ENCODE measurements at regions not wholly inside any gene's neighbourhood (a gene's known extent, or its start where the extent isn't known, plus 50 kb on each side); places are given as distances from the start of the nearest gene placed in this dataset.
"Not testable (repeated sequence)": the region's sequence is repeated elsewhere in the genome, so short reads cannot be mapped to it uniquely, and the experiment has no call there.

DNA sequence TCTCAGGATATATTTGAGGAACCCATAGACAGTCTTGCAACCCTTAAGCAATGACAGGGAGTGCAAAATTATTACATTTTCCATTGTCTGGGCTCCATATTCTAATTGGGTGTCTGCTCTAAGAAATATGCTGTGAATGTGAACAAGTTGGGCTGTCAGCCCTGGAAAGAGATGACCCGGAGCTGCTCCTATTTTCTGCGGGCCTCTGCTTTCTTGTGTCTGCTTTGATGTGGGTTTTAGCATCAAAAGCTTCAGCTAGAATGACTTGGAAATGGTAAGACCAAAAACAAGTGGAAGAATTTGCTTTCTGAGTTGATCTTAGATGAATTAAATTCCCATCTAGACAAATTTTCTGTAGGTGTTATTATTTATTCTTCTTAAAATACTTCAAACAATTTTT, 343.6 kb upstream of the IGFBP3 start:
- CTCF ChIA-PET = no interaction called here
- H3K27ac ChIP-seq (ENCODE audit: low read depth, low read length) = no peak overlapping the region
- H3K4me3 ChIP-seq (ENCODE audit: low read depth, low read length) = no peak overlapping the region
- H3K27me3 ChIP-seq (ENCODE audit: control insufficient read depth, insufficient read depth, low read length) = no peaks in the 10 kb centered on the region
- POLR2A ChIA-PET = no interaction called here
- no peak for DNase-seq (ENCODE audit: low read depth, low spot score)
- no peak for TF ChIP-seq CTCF (IDR thresholded peaks at IDR 0.05; ENCODE audit: low read depth, low read length)
- peaks cover 11% of the 10 kb centered on the region for H3K9me3 ChIP-seq (ENCODE audit: control insufficient read depth, insufficient read depth, low read length)

- H3K27ac ChIP-seq (ENCODE audit: low read depth, low read length); POLR2A ChIA-PET; CTCF ChIA-PET; H3K27me3 ChIP-seq (ENCODE audit: control insufficient read depth, insufficient read depth, low read length); H3K4me3 ChIP-seq (ENCODE audit: low read depth, low read length); DNase-seq (ENCODE audit: low read depth, low spot score): not testable (repeated sequence)
- peaks cover 11% of the 10 kb centered on the region for H3K9me3 ChIP-seq (ENCODE audit: control insufficient read depth, insufficient read depth, low read length)
These were observed 340.6 kb upstream of the IGFBP3 start for GRCh38 chr7:46261638-46262037.

GRCh38 chr7:46259947-46260346, 338.9 kb upstream of the IGFBP3 start:
- TF ChIP-seq CTCF (IDR thresholded peaks at IDR 0.05; ENCODE audit: low read depth, low read length) = no peak
- H3K4me3 ChIP-seq (ENCODE audit: low read depth, low read length) = no peak overlapping the region
- peaks cover 11% of the 10 kb centered on the region for H3K9me3 ChIP-seq (ENCODE audit: control insufficient read depth, insufficient read depth, low read length)
- no peaks in the 10 kb centered on the region for H3K27me3 ChIP-seq (ENCODE audit: control insufficient read depth, insufficient read depth, low read length)
- POLR2A ChIA-PET = no interaction called here
- no peak for DNase-seq (ENCODE audit: low read depth, low spot score)
- H3K27ac ChIP-seq (ENCODE audit: low read depth, low read length) = no peak overlapping the region
- CTCF ChIA-PET = interaction anchor here (1.1 to 1.8 kb wide), 2 partner anchors 15 to 338 kb away, joined by 3 to 8 read pairs; no protein-coding TSS in a partner anchor

DNA sequence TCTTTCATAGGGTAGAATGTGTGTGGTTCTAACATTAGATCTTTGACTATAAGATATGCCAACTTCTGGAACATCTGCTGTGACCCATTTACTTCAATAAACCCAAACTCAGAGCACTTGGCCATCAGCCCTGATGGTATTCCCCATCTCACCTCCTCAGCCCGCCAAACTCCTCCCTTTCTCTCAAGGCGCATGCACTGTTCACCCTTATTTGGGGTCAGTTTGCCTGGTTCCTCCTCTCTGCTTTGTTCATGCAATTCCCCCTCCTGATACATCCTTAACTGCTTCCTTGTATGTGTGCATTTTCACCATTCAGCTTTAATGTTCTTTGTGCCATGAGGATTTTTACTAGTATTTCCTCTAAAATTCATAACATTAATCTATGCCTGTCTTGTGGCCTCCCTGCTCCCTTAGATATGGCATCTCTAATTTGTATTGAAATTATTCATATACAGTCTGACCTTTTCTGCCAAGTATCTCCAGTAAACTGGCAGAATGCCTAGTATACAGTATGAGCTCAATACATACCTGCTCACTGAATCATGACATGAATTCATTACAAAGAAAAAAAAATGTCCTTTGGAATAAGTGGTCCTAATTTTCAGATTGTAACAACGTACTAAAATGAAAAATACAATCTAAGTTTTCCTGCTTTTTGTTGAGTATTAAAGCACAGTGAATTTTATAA, 336.8 kb upstream of the IGFBP3 start:
- H3K9me3 ChIP-seq (ENCODE audit: control insufficient read depth, insufficient read depth, low read length) = peaks cover 11% of the 10 kb centered on the region
- ChIA-PET POLR2A (interaction anchor here (1.2 kb wide), 1 partner anchor 280 kb away, joined by 3 read pairs; no protein-coding TSS in a partner anchor), CTCF (interaction anchor here (0.8 kb wide), 1 partner anchor 19 kb away, joined by 4 read pairs; no protein-coding TSS in a partner anchor)
- H3K27ac ChIP-seq (ENCODE audit: low read depth, low read length) = no peak overlapping the region
- TF ChIP-seq CTCF (IDR thresholded peaks at IDR 0.05; ENCODE audit: low read depth, low read length) = no peak
- H3K4me3 ChIP-seq (ENCODE audit: low read depth, low read length) = no peak overlapping the region
- DNase-seq (ENCODE audit: low read depth, low spot score) = peak; percentile 68
- no peaks in the 10 kb centered on the region for H3K27me3 ChIP-seq (ENCODE audit: control insufficient read depth, insufficient read depth, low read length)

- Histone ChIP-seq H3K27ac (ENCODE audit: low read depth, low read length) (no peak overlapping the region), H3K9me3 (ENCODE audit: control insufficient read depth, insufficient read depth, low read length) (peaks cover 11% of the 10 kb centered on the region), H3K4me3 (ENCODE audit: low read depth, low read length) (no peak overlapping the region), H3K27me3 (ENCODE audit: control insufficient read depth, insufficient read depth, low read length) (no peaks in the 10 kb centered on the region)
- no peak for DNase-seq (ENCODE audit: low read depth, low spot score)
- POLR2A ChIA-PET = interaction anchor here (1.2 kb wide), 1 partner anchor 279 kb away, joined by 3 read pairs; no protein-coding TSS in a partner anchor
- TF ChIP-seq CTCF (IDR thresholded peaks at IDR 0.05; ENCODE audit: low read depth, low read length) = no peak
- CTCF ChIA-PET = no interaction called here
These were observed 336.0 kb upstream of the IGFBP3 start for GRCh38 chr7:46256870-46257661.
